Ishikawa (cell line): ENCODE measurements at regions not wholly inside any gene's neighbourhood (a gene's known extent, or its start where the extent isn't known, plus 50 kb on each side); places are given as distances from the start of the nearest gene placed in this dataset.
A peak's percentile ranks its signal among the peaks of the same experiment; 100 is the strongest.

ENCODE experiments used
- CEBPB ChIP-seq: IDR thresholded peaks from 2 replicates; pipeline ENCODE4 v1.6.1; 2012
- CREB1 ChIP-seq: IDR thresholded peaks from 2 replicates; pipeline ENCODE4 v1.6.1; 2012; ENCODE audit warnings: low read depth
- EGR1 ChIP-seq: IDR thresholded peaks from 2 replicates; pipeline ENCODE4 v1.6.1; 2012
- EP300 ChIP-seq: IDR thresholded peaks from 2 replicates; pipeline ENCODE4 v1.6.1; 2012; ENCODE audit warnings: borderline replicate concordance
- FOXM1 ChIP-seq: IDR thresholded peaks from 2 replicates; pipeline ENCODE4 v1.6.1; 2012; ENCODE audit warnings: low read depth, borderline replicate concordance
- MAX ChIP-seq: IDR thresholded peaks from 2 replicates; pipeline ENCODE4 v1.6.1; 2012
- NFIC ChIP-seq: IDR thresholded peaks from 2 replicates; pipeline ENCODE4 v1.6.1; 2012
- RAD21 ChIP-seq: IDR thresholded peaks from 2 replicates; pipeline ENCODE4 v1.6.1; 2012; ENCODE audit warnings: low read depth
- REST ChIP-seq: IDR thresholded peaks from 2 replicates; pipeline ENCODE4 v1.6.1; 2012; ENCODE audit warnings: low read depth, mild to moderate bottlenecking
- TAF1 ChIP-seq: IDR thresholded peaks from 2 replicates; pipeline ENCODE4 v1.6.1; 2012; ENCODE audit warnings: low read depth, mild to moderate bottlenecking
- TCF12 ChIP-seq: IDR thresholded peaks from 2 replicates; pipeline ENCODE4 v1.6.1; 2012; ENCODE audit warnings: low read depth
- TEAD4 ChIP-seq: IDR thresholded peaks from 2 replicates; pipeline ENCODE4 v1.6.1; 2012
- USF1 ChIP-seq: IDR thresholded peaks from 2 replicates; pipeline ENCODE4 v1.6.1; 2012
- YY1 ChIP-seq: IDR thresholded peaks from 2 replicates; pipeline ENCODE4 v1.6.1; 2012; ENCODE audit warnings: low read depth
- ZBTB7A ChIP-seq: IDR thresholded peaks from 2 replicates; pipeline ENCODE4 v1.6.1; 2012; ENCODE audit warnings: low read depth

GRCh38 chr5:16364910-16365309, 100.7 kb downstream of the ZNF622 start:
- TF ChIP-seq RAD21, result no peak
- TF ChIP-seq YY1, result no peak
- TF ChIP-seq ZBTB7A, result no peak
- no peak for TF ChIP-seq EGR1
- no peak for TF ChIP-seq TCF12
- no peak for TF ChIP-seq TEAD4
- TF ChIP-seq CREB1, result no peak
- no peak for TF ChIP-seq NFIC
- no peak for TF ChIP-seq FOXM1
- no peak for TF ChIP-seq MAX
- no peak for TF ChIP-seq TAF1
- TF ChIP-seq REST, result no peak
- TF ChIP-seq USF1, result no peak
- TF ChIP-seq EP300, result no peak

- TF ChIP-seq MAX (no peak), TEAD4 (no peak), REST (no peak), CREB1 (no peak), YY1 (no peak), RAD21 (no peak), FOXM1 (no peak), NFIC (no peak), EP300 (no peak), CEBPB (no peak)
Measured at GRCh38 chr5:16350816-16351215, 114.8 kb downstream of the ZNF622 start.

- TF ChIP-seq RAD21, result no peak
- no peak for TF ChIP-seq TEAD4
Measured at GRCh38 chr5:16346380-16346779, 119.2 kb downstream of the ZNF622 start.

GRCh38 chr5:16345454-16345853, 120.1 kb downstream of the ZNF622 start:
- TF ChIP-seq CEBPB (no peak), FOXM1 (no peak), RAD21 (peak; percentile 32), TCF12 (no peak), REST (no peak), USF1 (no peak), YY1 (no peak), ZBTB7A (no peak)

- TF ChIP-seq TCF12, result no peak
- no peak for TF ChIP-seq ZBTB7A
- no peak for TF ChIP-seq TAF1
- TF ChIP-seq YY1, result no peak
- no peak for TF ChIP-seq MAX
Measured at GRCh38 chr5:16326137-16326536, 139.5 kb downstream of the ZNF622 start.
